SH-SY5Y (cell line): ENCODE measurements at regions not wholly inside any gene's neighbourhood (a gene's known extent, or its start where the extent isn't known, plus 50 kb on each side); places are given as distances from the start of the nearest gene placed in this dataset.

Source experiments
- GATA2 ChIP-seq: IDR thresholded peaks from 2 replicates; pipeline ENCODE4 v1.6.1; 2011; ENCODE audit warnings: mild to moderate bottlenecking, low read depth, low read length
- GATA3 ChIP-seq: IDR thresholded peaks from 2 replicates; pipeline ENCODE4 v1.6.1; 2011; ENCODE audit warnings: low read depth, mild to moderate bottlenecking, low read length, moderate library complexity

DNA sequence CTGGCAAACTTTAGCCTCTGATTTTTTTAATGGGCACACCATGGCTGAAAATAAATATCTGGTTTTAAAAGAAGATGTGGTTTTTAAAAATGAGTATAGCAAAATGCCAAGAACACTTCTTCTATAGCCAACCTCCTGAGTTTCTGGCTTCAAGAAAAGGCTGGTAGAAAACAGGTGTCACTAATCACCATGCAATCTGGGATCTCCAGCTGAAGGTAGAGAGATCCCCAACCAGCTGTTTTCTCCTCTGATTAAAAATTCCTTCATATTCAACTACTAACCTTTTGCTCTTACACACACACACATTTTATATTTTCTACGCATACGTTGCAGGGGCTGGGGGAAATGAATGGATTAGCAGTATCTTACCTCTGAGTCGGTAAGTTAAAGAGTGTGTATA lies 279.6 kb upstream of the ROBO2 start:
- TF ChIP-seq GATA2 (no peak), GATA3 (no peak)
